PC-3 (cell line): ENCODE measurements at regions not wholly inside any gene's neighbourhood (a gene's known extent, or its start where the extent isn't known, plus 50 kb on each side); places are given as distances from the start of the nearest gene placed in this dataset.

Experiments used
- CTCF ChIP-seq: fragments of 300-600 bp; sonication (generic); conservative IDR thresholded peaks from 2 replicates; pipeline ENCODE4 v1.5.1; 2017; ENCODE audit warnings: antibody characterized with exemption, low read depth, mild to moderate bottlenecking, low read length
- EZH2 ChIP-seq: fragments of 300-600 bp; sonication (generic); IDR thresholded peaks from one replicate; pipeline ENCODE4 v1.6.1; 2017; ENCODE audit warnings: antibody characterized with exemption, mild to moderate bottlenecking, low read length; ENCODE audit not compliant: unreplicated experiment

- no peak for TF ChIP-seq CTCF
- TF ChIP-seq EZH2 = no peak
Measured at GRCh38 chr4:130922955-130923354, 1827.0 kb downstream of the C4orf33 start.
